H1 (cell line): ENCODE measurements at regions not wholly inside any gene's neighbourhood (a gene's known extent, or its start where the extent isn't known, plus 50 kb on each side); places are given as distances from the start of the nearest gene placed in this dataset.

Source experiments
- BRCA1 ChIP-seq: IDR thresholded peaks from 2 replicates; pipeline ENCODE4 v1.6.1; 2012; ENCODE audit warnings: low read depth, low read length, improper control_type of control experiment
- TF ChIP-seq, protein P1 (sequence below): fragments of 300-600 bp; sonication (generic); IDR thresholded peaks from 2 replicates; pipeline ENCODE4 v1.7.1; 2012; ENCODE audit warnings: low read length, moderate library complexity, mild to moderate bottlenecking, inconsistent platforms; ENCODE audit not compliant: insufficient replicate concordance

DNA sequence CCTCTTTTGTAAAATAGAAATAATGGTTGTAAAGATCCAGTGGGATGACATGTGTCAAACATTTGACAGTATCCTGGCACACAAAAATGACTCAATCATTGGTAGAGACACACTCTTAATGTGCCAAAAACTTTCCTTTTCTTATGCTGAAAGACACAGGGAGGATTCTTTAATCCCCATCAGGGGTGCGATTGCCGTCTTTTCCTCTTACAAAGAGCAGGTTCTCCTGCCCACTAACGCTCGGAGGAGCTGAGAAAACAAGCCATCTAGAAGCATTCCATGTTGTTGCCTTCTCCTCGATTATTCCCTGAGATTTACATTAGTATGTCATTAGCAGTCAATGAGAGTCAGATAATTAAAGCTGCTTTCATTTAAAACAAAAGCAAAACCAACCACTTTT, 342.6 kb upstream of the CCNH start (continued):
- TF ChIP-seq, protein P1, sequence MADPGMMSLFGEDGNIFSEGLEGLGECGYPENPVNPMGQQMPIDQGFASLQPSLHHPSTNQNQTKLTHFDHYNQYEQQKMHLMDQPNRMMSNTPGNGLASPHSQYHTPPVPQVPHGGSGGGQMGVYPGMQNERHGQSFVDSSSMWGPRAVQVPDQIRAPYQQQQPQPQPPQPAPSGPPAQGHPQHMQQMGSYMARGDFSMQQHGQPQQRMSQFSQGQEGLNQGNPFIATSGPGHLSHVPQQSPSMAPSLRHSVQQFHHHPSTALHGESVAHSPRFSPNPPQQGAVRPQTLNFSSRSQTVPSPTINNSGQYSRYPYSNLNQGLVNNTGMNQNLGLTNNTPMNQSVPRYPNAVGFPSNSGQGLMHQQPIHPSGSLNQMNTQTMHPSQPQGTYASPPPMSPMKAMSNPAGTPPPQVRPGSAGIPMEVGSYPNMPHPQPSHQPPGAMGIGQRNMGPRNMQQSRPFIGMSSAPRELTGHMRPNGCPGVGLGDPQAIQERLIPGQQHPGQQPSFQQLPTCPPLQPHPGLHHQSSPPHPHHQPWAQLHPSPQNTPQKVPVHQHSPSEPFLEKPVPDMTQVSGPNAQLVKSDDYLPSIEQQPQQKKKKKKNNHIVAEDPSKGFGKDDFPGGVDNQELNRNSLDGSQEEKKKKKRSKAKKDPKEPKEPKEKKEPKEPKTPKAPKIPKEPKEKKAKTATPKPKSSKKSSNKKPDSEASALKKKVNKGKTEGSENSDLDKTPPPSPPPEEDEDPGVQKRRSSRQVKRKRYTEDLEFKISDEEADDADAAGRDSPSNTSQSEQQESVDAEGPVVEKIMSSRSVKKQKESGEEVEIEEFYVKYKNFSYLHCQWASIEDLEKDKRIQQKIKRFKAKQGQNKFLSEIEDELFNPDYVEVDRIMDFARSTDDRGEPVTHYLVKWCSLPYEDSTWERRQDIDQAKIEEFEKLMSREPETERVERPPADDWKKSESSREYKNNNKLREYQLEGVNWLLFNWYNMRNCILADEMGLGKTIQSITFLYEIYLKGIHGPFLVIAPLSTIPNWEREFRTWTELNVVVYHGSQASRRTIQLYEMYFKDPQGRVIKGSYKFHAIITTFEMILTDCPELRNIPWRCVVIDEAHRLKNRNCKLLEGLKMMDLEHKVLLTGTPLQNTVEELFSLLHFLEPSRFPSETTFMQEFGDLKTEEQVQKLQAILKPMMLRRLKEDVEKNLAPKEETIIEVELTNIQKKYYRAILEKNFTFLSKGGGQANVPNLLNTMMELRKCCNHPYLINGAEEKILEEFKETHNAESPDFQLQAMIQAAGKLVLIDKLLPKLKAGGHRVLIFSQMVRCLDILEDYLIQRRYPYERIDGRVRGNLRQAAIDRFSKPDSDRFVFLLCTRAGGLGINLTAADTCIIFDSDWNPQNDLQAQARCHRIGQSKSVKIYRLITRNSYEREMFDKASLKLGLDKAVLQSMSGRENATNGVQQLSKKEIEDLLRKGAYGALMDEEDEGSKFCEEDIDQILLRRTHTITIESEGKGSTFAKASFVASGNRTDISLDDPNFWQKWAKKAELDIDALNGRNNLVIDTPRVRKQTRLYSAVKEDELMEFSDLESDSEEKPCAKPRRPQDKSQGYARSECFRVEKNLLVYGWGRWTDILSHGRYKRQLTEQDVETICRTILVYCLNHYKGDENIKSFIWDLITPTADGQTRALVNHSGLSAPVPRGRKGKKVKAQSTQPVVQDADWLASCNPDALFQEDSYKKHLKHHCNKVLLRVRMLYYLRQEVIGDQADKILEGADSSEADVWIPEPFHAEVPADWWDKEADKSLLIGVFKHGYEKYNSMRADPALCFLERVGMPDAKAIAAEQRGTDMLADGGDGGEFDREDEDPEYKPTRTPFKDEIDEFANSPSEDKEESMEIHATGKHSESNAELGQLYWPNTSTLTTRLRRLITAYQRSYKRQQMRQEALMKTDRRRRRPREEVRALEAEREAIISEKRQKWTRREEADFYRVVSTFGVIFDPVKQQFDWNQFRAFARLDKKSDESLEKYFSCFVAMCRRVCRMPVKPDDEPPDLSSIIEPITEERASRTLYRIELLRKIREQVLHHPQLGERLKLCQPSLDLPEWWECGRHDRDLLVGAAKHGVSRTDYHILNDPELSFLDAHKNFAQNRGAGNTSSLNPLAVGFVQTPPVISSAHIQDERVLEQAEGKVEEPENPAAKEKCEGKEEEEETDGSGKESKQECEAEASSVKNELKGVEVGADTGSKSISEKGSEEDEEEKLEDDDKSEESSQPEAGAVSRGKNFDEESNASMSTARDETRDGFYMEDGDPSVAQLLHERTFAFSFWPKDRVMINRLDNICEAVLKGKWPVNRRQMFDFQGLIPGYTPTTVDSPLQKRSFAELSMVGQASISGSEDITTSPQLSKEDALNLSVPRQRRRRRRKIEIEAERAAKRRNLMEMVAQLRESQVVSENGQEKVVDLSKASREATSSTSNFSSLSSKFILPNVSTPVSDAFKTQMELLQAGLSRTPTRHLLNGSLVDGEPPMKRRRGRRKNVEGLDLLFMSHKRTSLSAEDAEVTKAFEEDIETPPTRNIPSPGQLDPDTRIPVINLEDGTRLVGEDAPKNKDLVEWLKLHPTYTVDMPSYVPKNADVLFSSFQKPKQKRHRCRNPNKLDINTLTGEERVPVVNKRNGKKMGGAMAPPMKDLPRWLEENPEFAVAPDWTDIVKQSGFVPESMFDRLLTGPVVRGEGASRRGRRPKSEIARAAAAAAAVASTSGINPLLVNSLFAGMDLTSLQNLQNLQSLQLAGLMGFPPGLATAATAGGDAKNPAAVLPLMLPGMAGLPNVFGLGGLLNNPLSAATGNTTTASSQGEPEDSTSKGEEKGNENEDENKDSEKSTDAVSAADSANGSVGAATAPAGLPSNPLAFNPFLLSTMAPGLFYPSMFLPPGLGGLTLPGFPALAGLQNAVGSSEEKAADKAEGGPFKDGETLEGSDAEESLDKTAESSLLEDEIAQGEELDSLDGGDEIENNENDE = peak; percentile 20
- TF ChIP-seq BRCA1 = no peak
- TF ChIP-seq, all 59 proteins: peak for 1
